Nephron progenitor cell (in vitro differentiated cells): ENCODE measurements at regions not wholly inside any gene's neighbourhood (a gene's known extent, or its start where the extent isn't known, plus 50 kb on each side); places are given as distances from the start of the nearest gene placed in this dataset.
A peak's percentile ranks its signal among the peaks of the same experiment; 100 is the strongest.

ENCODE experiments used
- DNase-seq: peaks from one replicate; pipeline ENCODE4 v3.0.0; 2021
- H3K27ac Mint-ChIP-seq: 2 replicates; pipeline ENCODE4 v1.8.0; 2021; ENCODE audit warnings: mild to moderate bottlenecking, moderate library complexity, mixed read lengths
- H3K27me3 Mint-ChIP-seq: 2 replicates; pipeline ENCODE4 v1.8.0; 2021; ENCODE audit warnings: mild to moderate bottlenecking, low read depth, mixed read lengths; ENCODE audit not compliant: poor library complexity
- H3K36me3 Mint-ChIP-seq: 2 replicates; pipeline ENCODE4 v1.8.0; 2021; ENCODE audit warnings: low read depth, mixed read lengths
- H3K4me1 Mint-ChIP-seq: 2 replicates; pipeline ENCODE4 v1.8.0; 2021; ENCODE audit warnings: mixed read lengths
- H3K4me3 Mint-ChIP-seq: 2 replicates; pipeline ENCODE4 v1.8.0; 2021; ENCODE audit warnings: mild to moderate bottlenecking, moderate library complexity, mixed read lengths
- H3K9me3 Mint-ChIP-seq: 2 replicates; pipeline ENCODE4 v1.8.0; 2021; ENCODE audit warnings: mild to moderate bottlenecking, moderate library complexity, mixed read lengths
- CTCF ChIP-seq: fragments of 200-600 bp; sonication (generic); IDR thresholded peaks from 2 replicates; pipeline ENCODE4 v1.5.0; 2021; ENCODE audit warnings: antibody characterized with exemption

GRCh38 chr5:163373436-163374084, 63.8 kb upstream of the CCNG1 start:
- Mint-ChIP-seq H3K4me3 (no peak overlapping the region), H3K27me3 (no peaks in the 10 kb centered on the region), H3K4me1 (peaks cover 19% of the 10 kb centered on the region), H3K27ac (peak overlapping the region; percentile 8), H3K9me3 (no peaks in the 10 kb centered on the region), H3K36me3 (no peaks in the 10 kb centered on the region)
- no peak for TF ChIP-seq CTCF
- no peak for DNase-seq

DNA sequence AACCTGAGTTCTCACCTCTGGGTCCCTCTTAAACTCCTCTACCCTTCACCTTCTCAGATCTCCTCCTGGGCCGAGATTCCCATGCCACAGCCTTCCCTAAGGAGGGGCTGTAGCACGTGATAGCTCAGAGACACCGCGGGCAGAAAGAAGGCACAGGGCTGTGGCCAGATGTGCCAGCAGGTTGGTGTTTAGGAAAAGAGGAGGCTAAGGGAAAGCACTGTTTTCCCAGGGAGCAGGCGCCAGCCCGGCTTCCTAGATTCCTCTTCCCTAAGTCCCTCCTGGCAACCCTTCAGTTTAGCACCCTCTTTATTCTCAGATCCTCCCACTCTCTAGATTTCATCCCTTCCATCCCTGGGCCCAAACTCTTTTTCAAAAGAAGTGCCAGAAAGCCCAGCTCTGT, 59.4 kb upstream of the CCNG1 start:
- Mint-ChIP-seq H3K4me3 (no peak overlapping the region), H3K4me1 (peaks cover 30% of the 10 kb centered on the region), H3K27ac (no peak overlapping the region), H3K27me3 (no peaks in the 10 kb centered on the region), H3K9me3 (peaks cover 10% of the 10 kb centered on the region), H3K36me3 (no peaks in the 10 kb centered on the region)
- TF ChIP-seq CTCF, result no peak
- DNase-seq, result no peak

GRCh38 chr5:163379298-163380155, 57.9 kb upstream of the CCNG1 start:
- no peak for DNase-seq
- Mint-ChIP-seq H3K9me3 (peaks cover 10% of the 10 kb centered on the region), H3K36me3 (no peaks in the 10 kb centered on the region), H3K27me3 (no peaks in the 10 kb centered on the region), H3K27ac (peak overlapping the region; percentile 93), H3K4me3 (no peak overlapping the region), H3K4me1 (peaks cover 24% of the 10 kb centered on the region)
- no peak for TF ChIP-seq CTCF

GRCh38 chr5:163381832-163382231, 55.6 kb upstream of the CCNG1 start:
- H3K4me1 Mint-ChIP-seq, result peaks cover 45% of the 10 kb centered on the region
- no peaks in the 10 kb centered on the region for H3K36me3 Mint-ChIP-seq
- DNase-seq, result no peak
- no peak overlapping the region for H3K4me3 Mint-ChIP-seq
- TF ChIP-seq CTCF, result no peak
- H3K27me3 Mint-ChIP-seq, result no peaks in the 10 kb centered on the region
- H3K27ac Mint-ChIP-seq, result no peak overlapping the region
- peaks cover 10% of the 10 kb centered on the region for H3K9me3 Mint-ChIP-seq

DNA sequence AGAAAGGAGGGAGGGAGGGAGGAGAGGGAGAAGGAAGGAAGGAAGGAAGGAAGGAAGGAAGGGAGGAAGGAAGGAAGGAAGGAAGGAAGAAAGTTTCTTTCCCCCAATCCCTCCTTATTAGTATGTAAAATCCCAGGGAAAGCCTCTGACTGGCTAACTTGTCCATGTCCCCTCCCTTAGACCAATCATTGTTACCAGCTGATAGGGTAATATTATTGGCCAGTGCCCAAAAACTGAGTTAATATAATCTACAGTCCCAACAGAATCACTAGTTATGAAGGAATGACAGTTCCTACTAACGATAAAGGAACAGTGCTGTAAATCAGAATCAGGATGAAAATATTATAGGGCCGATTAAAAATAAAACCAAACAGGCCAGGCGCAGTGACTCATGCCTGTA, 53.6 kb upstream of the CCNG1 start:
- Mint-ChIP-seq H3K4me3 (no peak overlapping the region), H3K27me3 (peaks cover 8% of the 10 kb centered on the region), H3K9me3 (peaks cover 10% of the 10 kb centered on the region), H3K36me3 (no peaks in the 10 kb centered on the region), H3K27ac (no peak overlapping the region), H3K4me1 (peaks cover 55% of the 10 kb centered on the region)
- no peak for DNase-seq
- TF ChIP-seq CTCF, result no peak
